ENCODE measurements at regions not wholly inside any gene's neighbourhood (a gene's known extent, or its start where the extent isn't known, plus 50 kb on each side); places are given as distances from the start of the nearest gene placed in this dataset.

- ATAC-seq (no peak), DNase-seq (ENCODE audit: low read depth, low spot score) (no peak)
- Histone ChIP-seq H2AFZ (ENCODE audit: low read depth, low read length, poor library complexity, severe bottlenecking) (no peak overlapping the region), H3K9me3 (ENCODE audit: control insufficient read depth in 1 of 2, insufficient read depth in 1 of 2, low read depth in 1 of 2, low read length in 2 of 2) (no peaks in the 10 kb centered on the region), H3K4me2 (ENCODE audit: low read length) (no peak overlapping the region), H4K20me1 (ENCODE audit: insufficient read depth) (no peaks in the 10 kb centered on the region; the same call in 1 of the 2 replicates), H3K27me3 (ENCODE audit: insufficient read depth, low read length) (peaks cover 5% of the 10 kb centered on the region; the same call in 1 of the 2 replicates), H3K9me2 (ENCODE audit: insufficient read depth) (no peaks in the 10 kb centered on the region), H3K36me3 (ENCODE audit: control insufficient read depth in 1 of 2, insufficient read depth in 2 of 2, low read length in 2 of 2) (no peaks in the 10 kb centered on the region), H3K4me3 (replicated peaks in 1 of 2; ENCODE audit: low read depth in 1 of 2, low read length in 2 of 2) (no peak overlapping the region), H3K9ac (ENCODE audit: low read length) (no peak overlapping the region), H3K4me1 (ENCODE audit: control insufficient read depth in 1 of 2, insufficient read depth in 2 of 2, low read length in 2 of 2) (no peaks in the 10 kb centered on the region), H3K79me2 (ENCODE audit: insufficient read depth, low read length) (no peaks in the 10 kb centered on the region), H3K27ac (ENCODE audit: low read depth, low read length) (no peak overlapping the region)
- ChIA-PET CTCF (no interaction called here), POLR2A (no interaction called here), RAD21 (ENCODE audit: low non-redundant PET in 1 of 2, low total read pairs in 2 of 2, uncharacterized antibody in 2 of 2, unreplicated experiment in 2 of 2) (no interaction called here)
- TF ChIP-seq SP1 (IDR thresholded peaks at IDR 0.05; ENCODE audit: low read depth), result no peak
- no peak for TF ChIP-seq TCF7L2 (IDR thresholded peaks at IDR 0.05; ENCODE audit: borderline replicate concordance, extremely low read depth, insufficient read depth, insufficient read length)
- no peak for TF ChIP-seq YY1 (IDR thresholded peaks at IDR 0.05; ENCODE audit: extremely low read depth, insufficient replicate concordance, low read depth, low read length)
- no peak for TF ChIP-seq ATF3 (IDR thresholded peaks at IDR 0.05)
- TF ChIP-seq ZNF274 (IDR thresholded peaks at IDR 0.05; ENCODE audit: low read depth, low read length), result no peak
- no peak for TF ChIP-seq POLR2AphosphoS5 (IDR thresholded peaks at IDR 0.05; ENCODE audit: low read depth, low read length)
- no peak for TF ChIP-seq EZH2phosphoT487 (IDR thresholded peaks at IDR 0.05; ENCODE audit: borderline replicate concordance)
- TF ChIP-seq SIN3A (IDR thresholded peaks at IDR 0.05; ENCODE audit: low read depth), result no peak
- TF ChIP-seq POLR2A (IDR thresholded peaks at IDR 0.05; ENCODE audit: borderline replicate concordance, extremely low read depth, insufficient read depth, insufficient read length), result no peak
- TF ChIP-seq EGR1 (IDR thresholded peaks at IDR 0.05; ENCODE audit: low read depth), result no peak
- BruUV-seq (replicated peaks), result no TSS peak
- intact Hi-C loops (cut with micrococcal nuclease), result no loop called here
These were observed 249.1 kb upstream of the TMEM72 start for GRCh38 chr10:44662051-44662450.

- H3K4me3 ChIP-seq (replicated peaks in 1 of 2; ENCODE audit: low read depth in 1 of 2, low read length in 2 of 2), result no peak overlapping the region
- ChIA-PET CTCF (no interaction called here), RAD21 (ENCODE audit: low non-redundant PET in 1 of 2, low total read pairs in 2 of 2, uncharacterized antibody in 2 of 2, unreplicated experiment in 2 of 2) (no interaction called here), POLR2A (no interaction called here)
- no peak for ATAC-seq
- H3K4me1 ChIP-seq (ENCODE audit: control insufficient read depth in 1 of 2, insufficient read depth in 2 of 2, low read length in 2 of 2), result no peaks in the 10 kb centered on the region
- no peak overlapping the region for H3K4me2 ChIP-seq (ENCODE audit: low read length)
- no peaks in the 10 kb centered on the region for H3K79me2 ChIP-seq (ENCODE audit: insufficient read depth, low read length)
- no peak overlapping the region for H2AFZ ChIP-seq (ENCODE audit: low read depth, low read length, poor library complexity, severe bottlenecking)
- H4K20me1 ChIP-seq (ENCODE audit: insufficient read depth), result no peaks in the 10 kb centered on the region
- no TSS peak for BruUV-seq (replicated peaks)
- H3K9ac ChIP-seq (ENCODE audit: low read length), result no peak overlapping the region
- intact Hi-C loops (cut with micrococcal nuclease), result no loop called here
- DNase-seq (ENCODE audit: low read depth, low spot score), result no peak
- H3K9me3 ChIP-seq (ENCODE audit: control insufficient read depth in 1 of 2, insufficient read depth in 1 of 2, low read depth in 1 of 2, low read length in 2 of 2), result no peaks in the 10 kb centered on the region
- H3K27ac ChIP-seq (ENCODE audit: low read depth, low read length), result no peak overlapping the region
- H3K27me3 ChIP-seq (ENCODE audit: insufficient read depth, low read length), result no peaks in the 10 kb centered on the region
- no peaks in the 10 kb centered on the region for H3K36me3 ChIP-seq (ENCODE audit: control insufficient read depth in 1 of 2, insufficient read depth in 2 of 2, low read length in 2 of 2)
- TF ChIP-seq CTCF (IDR thresholded peaks at IDR 0.05 in 2 of 3, conservative IDR thresholded peaks at IDR 0.05 in 1 of 3; ENCODE audit: borderline replicate concordance in 1 of 3, insufficient read depth in 1 of 3, low read depth in 2 of 3, low read length in 2 of 3) (no peak), ZFX (IDR thresholded peaks at IDR 0.05) (no peak), ZBTB33 (IDR thresholded peaks at IDR 0.05; ENCODE audit: extremely low read depth, insufficient replicate concordance, low read length) (no peak), ZNF274 (IDR thresholded peaks at IDR 0.05; ENCODE audit: low read depth, low read length) (no peak), ATF3 (IDR thresholded peaks at IDR 0.05) (no peak), EZH2phosphoT487 (IDR thresholded peaks at IDR 0.05; ENCODE audit: borderline replicate concordance) (no peak), YY1 (IDR thresholded peaks at IDR 0.05; ENCODE audit: extremely low read depth, insufficient replicate concordance, low read depth, low read length) (no peak)
- no peaks in the 10 kb centered on the region for H3K9me2 ChIP-seq (ENCODE audit: insufficient read depth)
These were observed 242.8 kb upstream of the TMEM72 start for GRCh38 chr10:44668336-44668735.

Data from HCT116 (cell line).